Pons (tissue), 1 donor: ENCODE measurements at regions not wholly inside any gene's neighbourhood (a gene's known extent, or its start where the extent isn't known, plus 50 kb on each side); places are given as distances from the start of the nearest gene placed in this dataset.
A peak's percentile ranks its signal among the peaks of the same experiment; 100 is the strongest.

Experiments
- DNase-seq: peaks from one replicate; pipeline ENCODE4 v3.0.0-alpha.2; 2016; ENCODE audit warnings: low spot score

DNA sequence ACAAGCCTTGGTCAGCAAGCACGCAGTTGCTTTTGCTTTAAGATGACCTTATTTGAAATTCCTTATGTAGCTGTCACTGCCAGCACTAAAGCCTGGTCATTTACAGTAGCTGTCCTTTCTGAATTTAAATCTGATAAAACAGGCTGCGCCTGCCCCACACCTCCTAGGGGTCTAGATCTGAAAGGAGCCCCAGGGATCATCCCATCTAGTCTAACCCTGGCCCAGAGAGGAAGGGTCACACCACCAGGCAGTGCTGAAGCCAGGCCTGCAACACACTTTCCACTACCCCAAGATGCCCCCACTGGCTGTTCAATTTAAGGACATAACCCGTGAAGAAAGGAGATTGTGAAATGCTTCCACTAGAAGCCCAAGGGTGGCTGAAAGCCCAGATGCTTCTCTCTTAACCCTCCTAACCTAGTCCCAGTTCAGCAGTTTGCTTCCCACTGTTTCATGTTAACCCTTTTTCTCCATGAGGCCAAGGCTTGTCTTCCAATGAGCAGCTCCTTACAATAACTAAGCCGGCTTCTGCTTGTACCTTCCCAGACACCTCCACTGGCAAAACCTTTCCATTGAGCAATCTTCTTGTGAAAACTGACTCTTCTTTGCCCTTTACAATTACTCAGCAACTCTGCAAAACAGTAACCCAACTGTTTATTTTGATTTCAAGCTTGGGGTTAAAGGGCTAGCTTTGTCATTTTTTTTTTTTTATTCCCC is 198.9 kb upstream of the LPP start:
- DNase-seq, result no peak

GRCh38 chr3:187955587-187955952 is 198.4 kb upstream of the LPP start:
- DNase-seq, result no peak

GRCh38 chr3:187957165-187957581 is 196.8 kb upstream of the LPP start:
- DNase-seq, result no peak

- DNase-seq, result no peak
These were observed 196.4 kb upstream of the LPP start for GRCh38 chr3:187957582-187957981.

GRCh38 chr3:187958432-187959003 is 195.4 kb upstream of the LPP start:
- no peak for DNase-seq

GRCh38 chr3:187960820-187961219 is 193.1 kb upstream of the LPP start:
- DNase-seq, result no peak

GRCh38 chr3:187961366-187961765 is 192.6 kb upstream of the LPP start:
- DNase-seq, result no peak

DNA sequence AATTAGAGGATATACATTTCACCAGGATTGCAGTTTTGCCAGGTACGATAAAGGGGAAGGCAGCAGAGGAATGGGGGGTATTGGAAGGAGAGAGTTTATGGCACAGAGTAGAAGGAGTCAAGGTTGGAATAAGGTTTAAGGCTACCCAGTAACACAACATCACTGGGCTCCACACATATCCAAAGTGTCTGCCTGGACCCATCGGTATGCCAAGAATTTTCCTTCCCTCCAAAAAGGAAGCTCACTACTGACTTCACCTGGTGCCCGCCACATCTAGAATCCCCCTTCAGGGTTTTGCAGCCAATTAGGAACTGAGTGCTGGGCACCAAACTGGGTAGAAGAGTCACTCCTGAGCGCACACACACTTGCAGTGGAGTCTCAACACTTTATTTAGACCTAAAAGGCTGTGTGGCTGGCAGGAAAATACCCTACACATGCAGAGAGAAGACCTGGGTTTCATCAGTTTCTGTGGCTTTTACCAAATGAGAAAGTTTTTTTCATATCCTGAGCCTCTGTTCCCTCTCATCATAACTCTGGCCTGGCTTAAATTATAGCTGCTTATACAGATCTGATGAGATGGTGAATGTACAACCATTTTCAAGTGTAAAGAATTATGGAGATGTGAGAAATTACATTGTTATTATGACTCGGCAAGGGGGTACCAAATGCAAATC is 190.8 kb upstream of the LPP start:
- no peak for DNase-seq

- peak; percentile 9 for DNase-seq
These were observed 190.1 kb upstream of the LPP start for GRCh38 chr3:187963677-187964385.

GRCh38 chr3:187964760-187965159 is 189.2 kb upstream of the LPP start:
- DNase-seq, result no peak

DNA sequence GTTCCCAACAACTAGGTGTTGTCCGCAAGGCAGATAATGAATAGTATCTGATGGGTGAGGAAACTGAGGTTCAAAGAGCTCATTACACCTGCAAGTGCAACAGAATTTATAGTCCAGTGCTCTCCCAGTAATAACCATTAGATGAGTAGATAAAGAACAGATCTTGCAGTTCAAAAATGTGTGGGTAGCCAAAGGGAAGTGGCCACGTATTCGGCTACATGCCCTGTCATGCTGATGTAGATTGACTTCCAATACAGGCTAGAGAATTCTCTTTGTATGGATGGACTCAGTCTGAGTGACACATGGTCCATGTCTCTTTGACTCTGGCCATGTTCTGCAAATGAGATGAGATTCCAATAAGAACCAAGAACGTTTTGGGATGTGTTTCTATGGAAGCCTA is 187.9 kb upstream of the LPP start:
- no peak for DNase-seq

DNA sequence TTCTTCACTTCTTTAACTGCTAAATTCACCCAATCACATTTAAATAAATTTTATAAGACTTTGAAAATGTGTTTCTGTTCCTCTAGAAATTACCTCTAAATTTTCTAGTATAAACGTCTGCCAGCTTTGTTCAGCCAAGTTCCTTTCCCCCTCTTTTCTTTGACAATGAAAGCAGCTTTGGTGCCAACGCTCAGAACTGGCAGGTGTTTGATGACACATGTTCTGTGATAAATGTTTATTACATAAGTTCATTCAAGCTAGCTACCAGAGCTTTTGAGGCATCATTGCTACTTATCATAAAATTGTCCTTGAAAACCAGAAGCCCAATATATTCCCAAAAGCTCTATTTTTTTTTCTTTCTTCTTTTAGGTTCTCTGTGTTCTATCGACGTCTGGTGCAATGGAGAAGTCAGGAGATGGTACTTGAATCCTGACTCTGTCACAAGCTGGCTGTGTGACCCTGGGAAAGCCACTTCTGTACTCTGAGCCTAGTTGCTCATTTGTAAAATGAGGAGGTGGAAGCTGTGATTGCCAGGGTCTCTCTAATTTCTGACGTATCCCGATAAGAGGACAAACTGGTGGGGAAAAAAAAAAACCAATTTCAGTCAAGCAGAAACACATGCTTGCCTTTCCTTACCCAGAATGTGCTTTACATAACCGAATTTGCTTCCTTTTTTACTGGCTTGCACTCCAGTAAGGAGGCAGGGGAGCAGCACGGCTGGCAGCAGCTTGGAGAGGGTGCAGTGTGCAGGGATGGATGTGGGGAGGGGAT is 187.1 kb upstream of the LPP start:
- DNase-seq, result no peak

DNA sequence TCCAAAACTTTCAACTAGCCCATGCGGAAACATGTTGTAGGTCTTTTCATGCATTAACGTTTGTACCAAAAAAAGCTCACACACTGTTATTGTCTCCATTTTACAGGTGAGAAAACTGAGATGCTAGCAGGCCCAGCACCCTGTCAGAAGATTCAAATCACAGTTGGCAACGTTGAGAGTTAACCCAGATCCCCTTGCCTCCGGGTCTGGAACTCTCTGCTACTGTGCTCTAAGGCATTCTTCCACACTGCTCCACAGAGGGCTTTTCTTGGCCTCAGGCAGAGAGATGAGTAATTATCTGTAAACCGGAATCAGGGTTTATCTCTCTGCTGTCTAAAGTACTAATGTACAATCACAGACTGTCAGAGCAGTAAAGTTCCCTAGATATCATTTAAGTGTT is 186.0 kb upstream of the LPP start:
- no peak for DNase-seq

DNA sequence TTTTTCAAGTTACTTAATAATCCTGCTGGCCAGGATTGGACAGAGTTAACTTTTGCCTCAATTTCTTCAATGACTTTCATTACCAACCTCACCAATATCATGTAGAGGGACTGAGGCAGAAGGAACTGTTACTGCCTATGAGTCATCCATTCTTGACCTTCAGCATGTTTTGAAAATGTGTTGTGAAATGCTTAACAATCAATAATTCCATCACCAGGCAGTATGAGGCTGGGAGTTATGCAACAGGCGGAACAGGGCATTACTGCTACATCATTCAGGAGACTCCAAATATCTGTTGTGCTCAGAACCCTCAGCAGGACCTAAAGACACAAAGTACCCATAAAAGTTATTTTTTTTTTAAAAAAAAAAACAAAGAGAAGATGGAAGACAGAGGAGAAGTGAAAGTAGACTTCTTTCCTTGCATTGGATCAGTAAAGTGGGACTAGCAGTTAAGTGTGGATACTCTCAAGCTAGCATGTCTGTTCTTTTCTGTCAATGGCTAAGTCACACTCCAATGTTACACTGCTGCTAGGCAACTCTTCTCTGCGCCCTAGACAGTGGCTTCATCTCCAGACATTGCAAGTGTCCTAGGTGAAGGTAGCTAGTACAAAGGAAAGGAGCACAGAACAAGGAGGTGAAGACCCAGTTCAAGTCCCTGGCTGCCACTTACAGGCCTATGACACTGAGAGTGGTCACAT is 184.9 kb upstream of the LPP start:
- DNase-seq, result no peak

DNA sequence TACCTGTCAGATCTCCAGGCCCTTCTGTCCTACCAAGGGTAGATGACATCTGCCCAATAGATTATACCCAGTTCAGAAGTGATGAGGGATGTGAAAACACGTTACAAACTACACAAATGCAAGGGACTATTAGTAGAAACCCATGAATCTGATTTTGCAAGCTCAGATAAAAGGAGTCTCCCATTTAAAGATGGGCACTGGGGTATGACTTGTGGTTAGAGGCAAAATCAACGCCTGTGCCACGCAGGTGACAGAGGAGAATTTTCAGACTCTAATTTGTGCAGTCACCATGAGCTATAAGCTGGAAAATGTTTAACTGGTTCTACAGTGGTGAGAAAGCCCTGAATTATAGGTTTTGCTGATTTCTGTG is 184.4 kb upstream of the LPP start:
- DNase-seq, result no peak

DNA sequence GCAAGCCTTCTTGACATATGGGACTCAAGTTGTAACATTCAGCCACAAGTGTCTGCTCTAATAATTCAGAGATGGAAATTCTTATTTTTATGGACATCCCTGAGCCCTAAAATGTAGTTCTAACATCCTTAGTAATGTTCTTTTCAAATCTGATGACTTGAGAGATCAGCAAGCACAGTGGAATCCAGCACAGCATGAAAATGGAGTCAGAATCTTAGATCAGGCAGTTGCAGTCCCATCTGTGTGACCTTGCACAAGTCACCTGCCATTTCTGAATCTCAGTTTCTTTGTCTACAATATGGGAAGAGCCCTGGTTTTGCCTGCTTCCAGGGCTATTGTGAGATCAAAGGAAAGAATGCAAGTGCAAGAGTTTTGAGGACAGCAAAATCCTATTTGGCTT is 183.9 kb upstream of the LPP start:
- no peak for DNase-seq

- DNase-seq, result no peak
These were observed 182.3 kb upstream of the LPP start for GRCh38 chr3:187971629-187972028.

GRCh38 chr3:187972454-187972853 is 181.5 kb upstream of the LPP start:
- DNase-seq, result no peak

DNA sequence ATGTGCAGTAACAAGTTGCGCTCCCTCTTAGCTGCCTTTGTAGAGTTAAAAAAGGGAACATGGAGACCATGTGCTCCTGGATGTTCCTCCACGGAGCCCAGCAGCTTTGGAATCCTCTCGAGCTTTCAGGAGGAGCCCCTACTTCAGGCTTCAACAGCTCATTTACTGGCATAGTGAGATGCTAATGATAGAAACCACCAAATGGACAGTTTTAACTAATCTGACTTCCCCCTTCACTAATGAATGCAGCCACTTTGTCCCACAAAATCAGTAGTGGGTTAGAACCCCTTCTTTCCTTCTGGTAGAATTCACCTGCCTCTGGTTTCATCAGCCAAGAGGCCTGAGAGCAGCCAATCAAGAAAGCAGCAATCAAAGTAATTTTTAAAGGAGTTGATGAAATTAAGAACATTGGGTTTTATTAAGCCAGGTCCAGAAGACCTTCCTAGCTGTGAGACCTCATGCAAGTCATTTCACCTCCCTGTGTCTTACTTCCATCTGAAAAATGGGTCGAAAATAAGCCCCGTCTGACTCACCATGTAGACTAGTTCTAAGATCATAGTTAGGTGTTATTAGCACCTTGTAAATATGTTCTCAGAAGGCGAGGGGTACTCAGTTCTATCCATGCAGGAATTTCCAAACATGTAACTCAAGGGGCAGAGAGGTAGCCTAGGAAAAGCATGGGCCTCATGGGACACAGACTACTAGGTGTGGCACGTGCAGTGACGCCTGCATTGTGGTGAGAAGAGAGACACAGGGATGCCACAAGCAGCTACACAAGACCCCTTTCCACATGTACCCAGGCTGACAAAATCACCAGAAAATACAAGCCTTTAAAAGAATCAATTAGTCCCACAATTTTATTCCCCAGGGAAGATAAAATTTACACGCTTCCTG is 179.7 kb upstream of the LPP start:
- no peak for DNase-seq

GRCh38 chr3:187974871-187975271 is 179.1 kb upstream of the LPP start:
- DNase-seq, result no peak
